ENCODE measurements at regions not wholly inside any gene's neighbourhood (a gene's known extent, or its start where the extent isn't known, plus 50 kb on each side); places are given as distances from the start of the nearest gene placed in this dataset.

DNA sequence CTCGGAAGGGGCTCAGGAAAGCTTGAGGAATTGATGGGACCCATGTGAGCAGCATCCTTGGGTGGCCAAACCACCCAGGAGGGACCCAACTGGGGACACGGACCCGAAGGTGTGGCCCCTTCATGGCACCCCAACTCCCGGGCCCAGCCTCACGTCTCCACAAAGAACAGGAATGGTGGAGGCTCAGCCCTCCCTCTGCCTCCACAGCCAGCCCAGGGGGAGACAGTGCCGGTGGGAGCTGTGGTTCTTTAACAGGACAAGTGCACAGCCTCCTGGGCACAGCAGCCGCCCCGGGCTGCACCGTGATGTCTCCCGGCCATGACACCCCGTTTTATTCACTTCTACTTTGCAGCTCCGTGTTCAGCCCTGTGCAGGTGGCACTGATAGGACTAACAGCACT lies 587.2 kb downstream of the BRD1 start:
- H3K4me1 ChIP-seq (ENCODE audit: insufficient read depth, low read length, poor library complexity, severe bottlenecking), result no peaks in the 10 kb centered on the region
- H3K4me3 ChIP-seq (ENCODE audit: low read length, poor library complexity, severe bottlenecking), result no peak overlapping the region
- H2AFZ ChIP-seq (ENCODE audit: low read length), result no peak overlapping the region
- no peak for TF ChIP-seq EZH2phosphoT487 (IDR thresholded peaks at IDR 0.05; ENCODE audit: borderline replicate concordance)
- TF ChIP-seq, protein P1, sequence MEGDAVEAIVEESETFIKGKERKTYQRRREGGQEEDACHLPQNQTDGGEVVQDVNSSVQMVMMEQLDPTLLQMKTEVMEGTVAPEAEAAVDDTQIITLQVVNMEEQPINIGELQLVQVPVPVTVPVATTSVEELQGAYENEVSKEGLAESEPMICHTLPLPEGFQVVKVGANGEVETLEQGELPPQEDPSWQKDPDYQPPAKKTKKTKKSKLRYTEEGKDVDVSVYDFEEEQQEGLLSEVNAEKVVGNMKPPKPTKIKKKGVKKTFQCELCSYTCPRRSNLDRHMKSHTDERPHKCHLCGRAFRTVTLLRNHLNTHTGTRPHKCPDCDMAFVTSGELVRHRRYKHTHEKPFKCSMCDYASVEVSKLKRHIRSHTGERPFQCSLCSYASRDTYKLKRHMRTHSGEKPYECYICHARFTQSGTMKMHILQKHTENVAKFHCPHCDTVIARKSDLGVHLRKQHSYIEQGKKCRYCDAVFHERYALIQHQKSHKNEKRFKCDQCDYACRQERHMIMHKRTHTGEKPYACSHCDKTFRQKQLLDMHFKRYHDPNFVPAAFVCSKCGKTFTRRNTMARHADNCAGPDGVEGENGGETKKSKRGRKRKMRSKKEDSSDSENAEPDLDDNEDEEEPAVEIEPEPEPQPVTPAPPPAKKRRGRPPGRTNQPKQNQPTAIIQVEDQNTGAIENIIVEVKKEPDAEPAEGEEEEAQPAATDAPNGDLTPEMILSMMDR (conservative IDR thresholded peaks at IDR 0.05; ENCODE audit: low read length), result no peak
- H3K79me2 ChIP-seq (ENCODE audit: insufficient read depth, low read length), result no peaks in the 10 kb centered on the region
- no peak overlapping the region for H3K9ac ChIP-seq (ENCODE audit: low read depth, low read length, poor library complexity, severe bottlenecking)
- peaks cover 7% of the 10 kb centered on the region for H3K9me3 ChIP-seq (ENCODE audit: insufficient read depth, low read depth, low read length)
- H3K4me2 ChIP-seq (ENCODE audit: low read depth, low read length, poor library complexity, severe bottlenecking), result no peak overlapping the region
- H3K27me3 ChIP-seq (ENCODE audit: insufficient read depth, low read length, poor library complexity, severe bottlenecking), result no peaks in the 10 kb centered on the region
- no peaks in the 10 kb centered on the region for H3K9me2 ChIP-seq (replicated peaks; ENCODE audit: low read depth, low read length)
- no peaks in the 10 kb centered on the region for H3K36me3 ChIP-seq (ENCODE audit: insufficient read depth, low read length)
- no peaks in the 10 kb centered on the region for H4K20me1 ChIP-seq (ENCODE audit: insufficient read depth, low read length, poor library complexity, severe bottlenecking)
- no peaks in the 10 kb centered on the region for H3F3A ChIP-seq (ENCODE audit: low read depth)

DNA sequence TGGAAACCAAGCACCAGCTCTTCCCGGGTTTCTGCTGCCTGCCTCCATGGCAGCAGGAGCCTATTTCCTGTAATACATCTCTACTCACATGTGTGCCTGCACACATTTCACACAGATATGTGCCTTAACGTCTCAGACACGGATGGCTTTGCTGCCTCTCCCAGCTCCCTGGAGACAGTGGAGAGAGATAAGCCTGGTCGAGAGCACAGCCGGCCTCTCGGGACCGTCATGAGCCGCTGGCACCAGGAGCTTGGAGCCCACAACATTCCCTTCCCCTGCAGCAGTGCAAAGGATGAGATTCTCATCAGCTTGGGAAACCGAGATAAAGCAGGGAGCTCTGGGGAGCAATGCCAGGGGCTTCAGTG lies 587.7 kb downstream of the BRD1 start:
- H3K27me3 ChIP-seq (ENCODE audit: insufficient read depth, low read length, poor library complexity, severe bottlenecking), result no peaks in the 10 kb centered on the region

DNA sequence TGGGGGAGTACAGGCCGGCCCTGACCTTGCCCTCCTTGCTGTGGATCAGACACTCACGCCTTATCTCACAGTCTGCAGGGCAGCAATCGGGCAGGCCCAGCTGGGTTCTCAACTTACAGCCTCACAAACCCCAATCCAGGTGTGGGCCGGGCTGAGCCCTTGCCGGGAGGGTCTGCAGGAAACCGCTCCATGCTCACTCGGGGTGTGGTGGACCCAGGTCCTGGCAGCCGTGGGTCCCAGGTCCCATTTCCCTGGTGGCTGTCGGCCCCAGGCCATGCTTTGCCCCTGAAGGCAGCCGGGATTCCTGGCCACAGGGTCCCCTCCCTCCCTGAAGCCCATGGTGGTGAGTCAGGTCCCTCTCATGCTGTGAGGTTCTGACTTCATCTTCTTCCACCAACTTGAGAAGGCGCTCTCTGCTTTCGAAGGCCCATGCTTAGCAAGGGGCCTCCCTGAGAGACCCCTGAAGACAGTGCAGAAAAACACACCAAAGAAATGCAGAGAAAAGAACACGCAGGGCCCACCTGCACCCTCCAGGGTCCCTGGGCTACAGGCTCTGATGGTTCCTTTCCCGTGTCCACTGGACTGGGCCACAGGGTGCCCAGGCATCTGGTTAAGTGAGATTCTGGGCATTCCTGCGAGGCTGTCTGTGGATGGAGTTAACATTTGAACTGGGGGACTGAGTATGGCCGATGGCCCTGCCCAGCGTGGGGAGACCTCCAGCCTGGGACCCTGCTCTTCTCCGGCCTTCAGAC lies 588.2 kb downstream of the BRD1 start:
- Histone ChIP-seq H3K79me2 (ENCODE audit: insufficient read depth, low read length) (no peaks in the 10 kb centered on the region), H3K4me2 (ENCODE audit: low read depth, low read length, poor library complexity, severe bottlenecking) (no peak overlapping the region), H3F3A (ENCODE audit: low read depth) (no peaks in the 10 kb centered on the region), H3K36me3 (ENCODE audit: insufficient read depth, low read length) (no peaks in the 10 kb centered on the region), H3K4me1 (ENCODE audit: insufficient read depth, low read length, poor library complexity, severe bottlenecking) (no peaks in the 10 kb centered on the region), H3K9me3 (ENCODE audit: insufficient read depth, low read depth, low read length) (peaks cover 7% of the 10 kb centered on the region), H3K9me2 (replicated peaks; ENCODE audit: low read depth, low read length) (no peaks in the 10 kb centered on the region), H3K9ac (ENCODE audit: low read depth, low read length, poor library complexity, severe bottlenecking) (no peak overlapping the region), H3K27me3 (ENCODE audit: insufficient read depth, low read length, poor library complexity, severe bottlenecking) (no peaks in the 10 kb centered on the region), H4K20me1 (ENCODE audit: insufficient read depth, low read length, poor library complexity, severe bottlenecking) (no peaks in the 10 kb centered on the region), H3K4me3 (ENCODE audit: low read length, poor library complexity, severe bottlenecking) (no peak overlapping the region), H2AFZ (ENCODE audit: low read length) (no peak overlapping the region)
- no peak for TF ChIP-seq EZH2phosphoT487 (IDR thresholded peaks at IDR 0.05; ENCODE audit: borderline replicate concordance)
- TF ChIP-seq, protein P1 (conservative IDR thresholded peaks at IDR 0.05; ENCODE audit: low read length), result no peak

More for the DNA sequence above, 587.7 kb downstream of the BRD1 start:
- no peaks in the 10 kb centered on the region for H3K4me1 ChIP-seq (ENCODE audit: insufficient read depth, low read length, poor library complexity, severe bottlenecking)
- H3F3A ChIP-seq (ENCODE audit: low read depth), result no peaks in the 10 kb centered on the region
- no peaks in the 10 kb centered on the region for H3K79me2 ChIP-seq (ENCODE audit: insufficient read depth, low read length)
- no peak overlapping the region for H3K4me2 ChIP-seq (ENCODE audit: low read depth, low read length, poor library complexity, severe bottlenecking)
- H3K9me3 ChIP-seq (ENCODE audit: insufficient read depth, low read depth, low read length), result peaks cover 7% of the 10 kb centered on the region
- H3K4me3 ChIP-seq (ENCODE audit: low read length, poor library complexity, severe bottlenecking), result no peak overlapping the region
- no peak for TF ChIP-seq EZH2phosphoT487 (IDR thresholded peaks at IDR 0.05; ENCODE audit: borderline replicate concordance)
- TF ChIP-seq, protein P1 (conservative IDR thresholded peaks at IDR 0.05; ENCODE audit: low read length), result no peak
- no peaks in the 10 kb centered on the region for H4K20me1 ChIP-seq (ENCODE audit: insufficient read depth, low read length, poor library complexity, severe bottlenecking)
- no peak overlapping the region for H3K9ac ChIP-seq (ENCODE audit: low read depth, low read length, poor library complexity, severe bottlenecking)
- no peak overlapping the region for H2AFZ ChIP-seq (ENCODE audit: low read length)
- H3K36me3 ChIP-seq (ENCODE audit: insufficient read depth, low read length), result no peaks in the 10 kb centered on the region
- no peaks in the 10 kb centered on the region for H3K9me2 ChIP-seq (replicated peaks; ENCODE audit: low read depth, low read length)
